Chondrocyte (in vitro differentiated cells): ENCODE measurements at regions not wholly inside any gene's neighbourhood (a gene's known extent, or its start where the extent isn't known, plus 50 kb on each side); places are given as distances from the start of the nearest gene placed in this dataset.

ENCODE experiments used
- DNase-seq: peaks from one replicate; pipeline ENCODE4 v3.0.0; 2021; ENCODE audit warnings: mixed read lengths, low spot score
- H3K27ac Mint-ChIP-seq: one replicate; pipeline ENCODE4 v1.8.0; 2021; ENCODE audit warnings: mild to moderate bottlenecking, moderate library complexity, mixed read lengths; ENCODE audit not compliant: unreplicated experiment
- H3K27me3 Mint-ChIP-seq: 2 replicates; pipeline ENCODE4 v1.8.0; 2021; ENCODE audit warnings: low read depth, mixed read lengths
- H3K36me3 Mint-ChIP-seq: 2 replicates; pipeline ENCODE4 v1.8.0; 2021; ENCODE audit warnings: low read depth, mixed read lengths
- H3K4me1 Mint-ChIP-seq: 2 replicates; pipeline ENCODE4 v1.8.0; 2021; ENCODE audit warnings: low read depth, mild to moderate bottlenecking, mixed read lengths
- H3K4me3 Mint-ChIP-seq: one replicate; pipeline ENCODE4 v1.8.0; 2021; ENCODE audit warnings: mild to moderate bottlenecking, moderate library complexity, mixed read lengths; ENCODE audit not compliant: unreplicated experiment
- H3K9me3 Mint-ChIP-seq: 2 replicates; pipeline ENCODE4 v1.8.0; 2021; ENCODE audit warnings: low read depth, mixed read lengths
- CTCF ChIP-seq: fragments of 200-600 bp; sonication (generic); IDR thresholded peaks from 2 replicates; pipeline ENCODE4 v1.5.0; 2021; ENCODE audit warnings: antibody characterized with exemption, mild to moderate bottlenecking, moderate library complexity

GRCh38 chr3:137110392-137110996 is 152.7 kb downstream of the IL20RB start:
- peak; percentile 82 for TF ChIP-seq CTCF
- DNase-seq: no peak
- no peak overlapping the region for H3K4me3 Mint-ChIP-seq
- no peaks in the 10 kb centered on the region for H3K9me3 Mint-ChIP-seq
- H3K27ac Mint-ChIP-seq: no peak overlapping the region
- peaks cover 27% of the 10 kb centered on the region for H3K27me3 Mint-ChIP-seq
- no peaks in the 10 kb centered on the region for H3K4me1 Mint-ChIP-seq
- no peaks in the 10 kb centered on the region for H3K36me3 Mint-ChIP-seq

GRCh38 chr3:137111497-137111896 is 153.7 kb downstream of the IL20RB start:
- Mint-ChIP-seq H3K36me3 (no peaks in the 10 kb centered on the region), H3K9me3 (no peaks in the 10 kb centered on the region), H3K27me3 (peaks cover 34% of the 10 kb centered on the region), H3K27ac (no peak overlapping the region), H3K4me1 (no peaks in the 10 kb centered on the region), H3K4me3 (no peak overlapping the region)
- no peak for DNase-seq
- TF ChIP-seq CTCF: no peak

- TF ChIP-seq CTCF: no peak
- Mint-ChIP-seq H3K4me3 (no peak overlapping the region), H3K9me3 (no peaks in the 10 kb centered on the region), H3K27ac (no peak overlapping the region), H3K36me3 (no peaks in the 10 kb centered on the region), H3K27me3 (peaks cover 41% of the 10 kb centered on the region), H3K4me1 (no peaks in the 10 kb centered on the region)
- DNase-seq: no peak
Measured at GRCh38 chr3:137116619-137117018, 158.8 kb downstream of the IL20RB start.

- no peaks in the 10 kb centered on the region for H3K36me3 Mint-ChIP-seq
- H3K4me3 Mint-ChIP-seq: no peak overlapping the region
- no peaks in the 10 kb centered on the region for H3K9me3 Mint-ChIP-seq
- H3K27ac Mint-ChIP-seq: no peak overlapping the region
- H3K4me1 Mint-ChIP-seq: no peaks in the 10 kb centered on the region
- TF ChIP-seq CTCF: peak; percentile 76
- H3K27me3 Mint-ChIP-seq: peaks cover 30% of the 10 kb centered on the region
- DNase-seq: no peak
Measured at GRCh38 chr3:137121704-137122314, 164.0 kb downstream of the IL20RB start.

GRCh38 chr3:137131081-137131480 is 173.3 kb downstream of the IL20RB start:
- no peaks in the 10 kb centered on the region for H3K4me1 Mint-ChIP-seq
- H3K9me3 Mint-ChIP-seq: no peaks in the 10 kb centered on the region
- no peak for TF ChIP-seq CTCF
- no peak overlapping the region for H3K4me3 Mint-ChIP-seq
- H3K36me3 Mint-ChIP-seq: no peaks in the 10 kb centered on the region
- H3K27ac Mint-ChIP-seq: no peak overlapping the region
- H3K27me3 Mint-ChIP-seq: peaks cover 21% of the 10 kb centered on the region
- no peak for DNase-seq
